Heart left ventricle (tissue), 13 donors: ENCODE measurements at regions not wholly inside any gene's neighbourhood (a gene's known extent, or its start where the extent isn't known, plus 50 kb on each side); places are given as distances from the start of the nearest gene placed in this dataset.

ENCODE experiments used
- CTCF ChIP-seq, 12 donors: fragments of 200-600 bp; sonication (generic) in 4 of 12; IDR thresholded peaks; one replicate each; pipeline versions ENCODE4 v1.5.0 to v1.8.0; 2018 to 2022; ENCODE audit warnings: antibody characterized with exemption in 12 of 12, mild to moderate bottlenecking in 5 of 12
- POLR2A ChIP-seq, 2 donors: fragments of 450-650 bp; IDR thresholded peaks; one replicate each; pipeline ENCODE4 v1.6.1; 2017; ENCODE audit warnings: antibody characterized with exemption in 2 of 2, mild to moderate bottlenecking in 2 of 2, moderate library complexity in 2 of 2
- donor health status: ischemic (EF 13 %, LVEDD 7.1; RV severe dilation, severe dysfunction).
- donor health status: DM: no; HTN: yes; CAD: no.
- donor health status: DM: no; HTN: no; CAD: no.
- donor health status: ischemic (EF 25% LVEDD 6.9; RV normal size, moderate dysfunction).
- donor health status: ischemic (EF 25% LVEDD 5.7; RV mildly dilated, moderate dysfunction).
- donor health status: ischemic (EF 35%, LVEDD 5.7; RV mildly dilated, moderate dysfunction).
- donor health status: nonischemic (EF 11% LVEDD 7.7; RV severe dilation, severe dysfunction).
- donor health status: DM: yes; HTN: yes; CAD: no.
- donor health status: PGD.
- donor health status: ischemic (EF 29% LVEDD 5.4; RV normal size, mild dysfunction).
- donor health status: nonischemic (EF 23%, LVEDD 6.1; RV moderate dilation, normal function).

GRCh38 chr17:5838661-5839300 lies 231.4 kb upstream of the WSCD1 start:
- TF ChIP-seq CTCF (IDR thresholded peaks at IDR 0.05) (no peak), POLR2A (IDR thresholded peaks at IDR 0.05) (no peak)
